A204.1 (cell line): ENCODE measurements at regions not wholly inside any gene's neighbourhood (a gene's known extent, or its start where the extent isn't known, plus 50 kb on each side); places are given as distances from the start of the nearest gene placed in this dataset.

Experiments
- FAIRE-seq: peaks from 2 replicates; lab custom pipeline; 2012; peaks lifted over from hg19 to GRCh38; lab: Jason Lieb, UNC

DNA sequence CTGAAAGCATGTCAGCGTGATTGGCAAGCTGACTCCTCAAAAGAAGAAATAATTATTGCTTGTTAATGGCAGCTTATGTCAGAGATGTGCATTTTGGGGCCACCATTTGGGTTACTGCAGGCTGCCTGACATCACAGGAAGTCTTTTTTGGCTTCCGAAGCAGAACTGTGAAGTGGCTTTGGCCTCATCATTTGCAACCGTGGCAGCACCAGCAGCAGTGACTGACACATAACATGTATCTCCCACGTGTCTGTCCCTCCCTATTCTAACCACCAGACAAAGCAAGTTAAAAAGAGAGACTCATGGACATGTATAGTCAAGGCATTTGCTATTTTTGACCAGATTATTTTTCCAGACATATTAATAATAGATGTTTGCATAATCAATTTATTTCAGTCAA is 488.7 kb upstream of the ACVR2A start:
- FAIRE-seq = no peak

DNA sequence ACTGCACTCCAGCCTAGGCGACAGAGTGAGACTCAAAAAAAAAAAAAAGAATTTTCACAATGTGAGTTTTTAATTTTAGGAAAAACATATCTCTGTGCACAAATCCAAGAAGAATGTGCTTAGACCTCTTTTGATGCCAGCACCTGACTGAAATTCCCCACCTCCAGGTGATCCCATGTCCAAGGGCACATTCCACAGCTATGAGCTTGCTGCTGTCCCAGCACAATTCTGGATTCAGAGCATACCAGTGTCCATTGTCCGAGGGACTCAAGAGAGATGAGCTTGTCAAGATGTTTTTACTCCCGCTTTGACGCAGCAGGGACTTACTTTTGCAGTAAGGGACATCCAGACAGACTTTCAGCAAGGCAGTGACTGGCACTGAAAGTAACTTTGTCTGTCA is 489.1 kb upstream of the ACVR2A start:
- no peak for FAIRE-seq

DNA sequence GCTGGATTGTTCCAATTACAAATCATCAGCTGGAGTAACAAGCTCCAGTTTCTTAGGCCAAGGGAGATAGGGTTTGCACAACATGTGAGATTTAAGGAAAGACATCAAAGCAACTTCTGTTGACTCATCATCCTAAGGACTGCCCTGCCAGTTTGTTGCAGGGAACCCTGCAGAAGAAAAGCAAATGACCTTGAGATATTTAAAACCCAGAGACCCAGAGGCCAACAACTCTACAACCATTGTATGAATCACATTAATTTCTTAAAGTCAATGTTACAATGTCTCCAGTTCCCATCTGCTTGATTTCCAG is 491.8 kb upstream of the ACVR2A start:
- no peak for FAIRE-seq

DNA sequence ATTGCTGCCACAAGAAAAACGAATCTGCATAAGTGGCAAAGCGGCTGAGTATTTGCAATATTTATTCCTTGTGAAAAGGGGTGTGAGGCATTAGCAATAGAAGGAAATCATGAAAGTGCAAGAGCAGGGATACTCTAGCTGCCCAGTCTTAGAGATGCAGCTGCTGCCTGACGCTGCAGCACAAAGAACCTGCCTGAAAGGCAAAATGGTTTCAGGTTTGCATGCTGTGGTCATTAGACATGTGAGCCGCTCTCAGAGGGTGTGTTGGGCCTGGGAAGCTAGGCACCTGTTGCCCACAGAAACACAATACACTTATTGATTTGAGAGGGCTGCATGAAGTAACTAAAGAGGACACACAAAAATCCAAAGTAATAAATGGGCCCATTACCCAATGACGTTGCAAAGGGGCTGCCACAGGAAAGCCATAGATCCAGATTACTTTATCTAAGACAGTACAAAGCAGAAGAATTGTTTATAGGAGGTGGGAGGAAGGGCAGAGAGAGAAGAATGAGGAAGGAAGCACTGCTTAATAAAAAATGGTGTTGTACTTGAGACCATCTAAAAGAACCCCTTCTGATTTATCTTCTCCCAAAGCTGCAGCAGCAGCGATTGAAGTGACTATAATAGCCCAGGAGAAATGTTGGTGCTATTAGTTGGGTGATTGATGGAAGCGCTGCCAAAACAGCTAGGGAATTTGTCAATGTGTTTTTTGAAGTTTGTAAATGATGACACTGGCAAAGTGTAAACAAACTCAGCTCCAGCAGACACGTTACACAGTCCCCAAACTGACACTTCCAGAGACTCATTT is 492.4 kb upstream of the ACVR2A start:
- no peak for FAIRE-seq

DNA sequence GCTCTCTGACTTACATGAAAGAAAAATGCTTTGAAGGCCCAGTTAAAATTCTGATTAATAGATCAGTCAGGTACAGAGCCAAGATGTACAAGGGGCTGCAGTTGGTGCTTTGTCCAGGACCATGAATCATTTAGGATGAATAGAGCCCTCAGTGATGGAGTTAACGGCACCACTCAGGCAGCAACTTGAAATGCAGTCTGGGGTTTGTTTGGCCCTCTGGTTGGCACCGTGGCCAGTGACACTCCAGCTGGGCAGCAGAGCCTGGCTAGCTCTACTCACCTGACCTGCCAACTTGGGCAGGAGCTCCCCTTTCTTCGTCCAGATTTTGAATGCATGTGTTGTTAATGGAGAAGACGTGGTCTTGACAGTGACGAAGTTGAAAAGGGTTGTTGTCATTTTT is 493.0 kb upstream of the ACVR2A start:
- no peak for FAIRE-seq

DNA sequence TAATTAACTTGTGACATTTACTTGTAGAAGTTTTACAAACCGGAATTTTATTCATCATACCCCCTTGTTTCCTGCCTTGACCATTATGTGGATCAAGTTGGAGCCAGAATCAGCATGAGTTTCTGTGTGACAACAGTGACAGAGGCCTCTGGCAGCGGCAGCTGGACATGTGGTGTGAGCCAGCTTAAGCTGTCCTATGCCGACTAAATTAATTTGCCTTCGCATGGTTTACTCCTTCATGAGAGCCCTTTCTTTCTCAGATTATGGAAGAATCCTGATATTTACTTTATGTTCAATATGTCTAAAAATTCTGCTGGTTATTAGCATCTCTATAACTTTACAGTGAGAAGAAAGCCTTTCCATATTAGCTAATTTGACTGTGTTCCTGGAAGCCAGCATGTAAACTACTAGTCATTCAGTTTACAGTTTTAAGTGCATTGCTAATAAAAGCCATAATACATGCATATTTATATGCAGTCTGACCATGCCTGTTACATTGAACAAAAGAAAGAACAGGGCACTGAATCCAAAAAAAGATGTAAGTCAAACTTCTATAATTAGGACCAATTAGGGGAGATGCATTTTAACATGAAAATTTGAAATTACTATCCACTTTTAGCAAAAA is 495.8 kb upstream of the ACVR2A start:
- FAIRE-seq = no peak

DNA sequence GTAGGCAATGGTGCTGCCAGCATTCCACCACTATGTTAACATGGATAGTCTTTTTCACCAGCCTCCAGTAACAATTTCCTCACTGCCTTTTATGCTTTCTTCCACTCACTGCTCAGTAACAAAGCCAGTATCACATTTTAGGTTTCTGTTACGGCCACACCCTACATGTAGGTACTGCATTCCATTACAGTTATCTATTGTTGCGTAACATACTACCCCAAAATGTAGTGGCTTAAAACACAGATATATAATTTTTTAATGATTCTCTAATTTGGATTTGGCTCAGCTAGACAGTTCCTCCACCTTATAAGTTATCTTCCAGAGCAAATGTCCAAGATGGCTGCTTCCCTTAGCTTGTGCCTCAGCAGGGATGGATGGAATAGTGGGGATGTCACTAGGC is 498.7 kb upstream of the ACVR2A start:
- no peak for FAIRE-seq

DNA sequence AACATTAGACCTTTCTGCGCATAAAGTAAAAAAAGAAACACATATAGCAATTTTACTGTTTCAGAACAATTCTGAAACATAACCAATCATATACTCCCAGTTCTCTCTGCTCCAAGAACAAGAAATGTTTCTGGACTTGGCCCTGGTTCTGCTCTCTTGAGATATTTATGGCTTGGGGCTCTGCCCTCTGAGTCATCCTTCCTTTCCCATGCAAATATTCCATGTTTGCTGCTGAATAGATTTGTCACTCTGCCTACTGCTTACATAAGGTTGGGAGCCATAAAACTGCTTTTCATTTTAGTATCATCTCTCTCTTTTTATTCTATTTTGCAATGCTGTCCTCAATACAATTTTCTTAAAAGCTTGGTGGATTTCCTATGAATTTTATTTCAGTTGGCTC is 499.6 kb upstream of the ACVR2A start:
- FAIRE-seq = no peak

DNA sequence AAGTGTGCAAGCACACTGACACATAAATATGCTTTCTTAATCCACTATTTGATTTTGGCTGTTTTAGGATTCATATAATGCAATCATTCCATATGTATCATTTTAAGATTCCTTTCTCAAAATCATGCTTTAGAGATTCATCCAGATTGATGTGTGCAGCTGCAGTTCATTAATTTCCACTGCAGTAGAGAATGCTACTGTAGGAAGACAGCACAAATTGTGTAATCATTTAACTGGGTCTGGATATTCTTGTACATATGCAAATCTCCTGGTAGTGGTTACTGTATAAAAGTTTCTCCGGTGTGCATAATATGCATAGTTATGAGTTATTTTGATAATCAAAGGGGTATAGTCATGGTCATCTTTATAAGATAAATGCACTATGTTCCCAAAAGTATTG is 502.5 kb upstream of the ACVR2A start:
- FAIRE-seq = no peak

DNA sequence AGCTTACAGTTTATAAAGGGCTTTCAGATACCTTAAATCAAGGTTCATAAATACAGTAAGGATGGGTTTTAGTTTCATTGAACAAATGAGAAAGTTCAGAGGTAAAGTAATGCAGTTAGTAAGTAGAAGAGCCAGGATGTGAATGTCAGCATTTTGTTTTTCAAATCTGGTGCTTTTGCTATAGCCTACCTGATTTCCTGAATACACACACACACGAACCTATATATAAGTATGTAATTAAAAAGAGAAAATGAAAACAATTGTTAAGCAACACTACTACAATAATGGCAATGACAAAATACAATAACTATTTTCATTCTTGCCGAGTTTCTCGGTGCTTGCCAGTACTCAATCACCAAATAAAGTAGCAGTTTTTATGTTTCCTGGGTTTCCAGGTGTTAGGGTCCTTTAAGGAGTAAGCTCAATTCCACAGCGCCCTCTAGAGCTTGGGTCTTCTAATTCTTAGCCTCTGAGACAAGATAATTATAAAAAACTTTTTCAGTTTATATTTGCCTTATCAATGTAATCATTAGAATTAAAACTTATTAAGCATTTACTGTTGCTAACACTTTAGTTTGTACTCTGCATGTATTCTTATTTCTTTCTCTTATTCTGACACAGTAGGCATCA is 512.9 kb upstream of the ACVR2A start:
- FAIRE-seq = no peak

DNA sequence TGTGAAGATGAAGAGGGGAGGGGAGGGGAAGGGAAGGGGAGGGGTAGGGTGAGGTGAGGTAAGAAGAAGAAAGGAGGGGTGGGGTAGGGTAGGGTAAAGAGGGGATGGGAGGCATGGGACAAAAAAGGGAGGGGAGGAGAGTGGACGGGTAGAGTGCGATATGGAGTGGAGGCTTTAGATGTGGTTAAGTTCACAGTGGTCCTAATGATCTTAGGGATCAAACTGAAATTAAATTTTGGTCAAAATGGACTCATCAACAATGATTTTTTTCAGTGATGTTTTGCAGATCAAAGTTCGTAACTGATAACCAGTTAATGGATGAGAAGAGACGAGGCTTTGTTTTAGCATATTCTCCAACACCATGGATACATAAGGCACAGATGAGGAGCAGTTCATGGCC is 513.9 kb upstream of the ACVR2A start:
- FAIRE-seq = no peak

DNA sequence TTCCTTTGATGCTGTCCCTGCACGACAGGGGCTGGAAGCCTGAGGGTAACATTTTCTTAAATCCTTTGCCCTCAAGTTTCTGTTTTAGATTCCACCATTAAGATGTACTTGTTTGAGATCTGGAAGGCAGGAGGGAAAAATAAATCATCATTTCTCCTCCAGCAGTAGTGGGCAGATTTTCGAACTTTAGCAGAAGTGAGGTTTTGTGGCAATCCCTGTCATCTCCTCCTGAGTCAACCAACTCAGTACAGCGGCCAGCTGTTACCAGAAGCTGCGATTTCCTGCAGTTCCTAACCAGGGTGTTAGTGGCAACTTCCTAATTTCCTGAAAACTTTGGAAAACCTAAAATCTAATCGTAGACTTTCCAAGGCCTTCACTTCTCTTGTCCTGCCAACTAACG is 517.2 kb upstream of the ACVR2A start:
- no peak for FAIRE-seq

DNA sequence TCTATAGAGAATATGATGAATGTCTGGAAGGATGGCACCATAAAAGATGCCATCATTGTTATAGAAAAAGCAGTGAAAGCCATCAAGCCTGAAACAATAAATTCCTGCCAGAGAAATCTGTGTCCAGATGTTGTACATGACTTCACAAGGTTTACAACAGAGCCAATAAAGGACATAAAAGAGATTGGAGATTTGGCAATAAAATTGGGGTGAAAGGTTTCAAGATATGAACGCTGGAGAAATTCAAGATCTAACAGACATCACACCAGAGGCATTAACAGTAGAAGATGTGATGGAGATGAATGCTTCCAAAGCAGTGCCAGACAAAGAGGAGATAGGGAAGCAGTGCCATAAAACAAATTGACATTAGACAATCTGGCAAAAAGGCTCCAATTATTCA is 518.8 kb upstream of the ACVR2A start:
- no peak for FAIRE-seq

DNA sequence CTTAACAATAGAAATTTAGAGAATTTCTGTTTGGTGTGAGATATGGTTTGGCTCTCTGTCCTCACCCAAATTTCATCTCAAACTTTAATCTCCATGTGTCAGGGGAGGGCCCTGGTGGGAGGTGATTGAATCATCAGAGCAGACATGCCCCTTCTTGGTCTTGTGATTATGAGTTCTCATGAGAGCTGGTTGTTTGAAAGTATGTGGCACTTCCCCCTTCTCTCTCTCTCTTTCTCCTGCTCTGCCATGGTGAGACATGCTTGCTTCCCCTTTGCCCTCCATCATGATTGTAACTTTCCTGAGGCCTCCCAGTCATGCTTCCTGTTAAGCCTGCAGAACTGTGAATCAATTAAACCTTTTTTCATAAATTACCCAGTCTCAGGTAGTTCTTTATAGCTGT is 524.7 kb upstream of the ACVR2A start:
- FAIRE-seq = no peak

DNA sequence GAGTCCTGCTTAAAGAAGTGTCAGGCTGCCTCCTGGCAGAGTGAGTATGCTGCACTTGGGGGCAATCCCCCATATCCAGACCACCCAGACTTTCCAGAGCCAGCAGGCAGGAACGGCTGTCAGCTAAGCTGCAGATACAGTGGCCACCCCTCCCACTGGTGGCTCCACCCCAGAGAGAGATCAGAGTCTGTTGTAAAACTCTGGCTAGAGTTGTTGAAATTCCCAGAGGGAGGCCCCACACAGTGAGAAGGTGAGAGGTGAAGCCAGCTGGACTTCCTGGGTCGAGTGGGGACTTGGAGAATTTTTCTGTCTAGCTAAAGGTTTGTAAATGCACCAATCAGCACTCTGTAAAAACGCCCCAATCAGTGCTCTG is 533.8 kb upstream of the ACVR2A start:
- no peak for FAIRE-seq

DNA sequence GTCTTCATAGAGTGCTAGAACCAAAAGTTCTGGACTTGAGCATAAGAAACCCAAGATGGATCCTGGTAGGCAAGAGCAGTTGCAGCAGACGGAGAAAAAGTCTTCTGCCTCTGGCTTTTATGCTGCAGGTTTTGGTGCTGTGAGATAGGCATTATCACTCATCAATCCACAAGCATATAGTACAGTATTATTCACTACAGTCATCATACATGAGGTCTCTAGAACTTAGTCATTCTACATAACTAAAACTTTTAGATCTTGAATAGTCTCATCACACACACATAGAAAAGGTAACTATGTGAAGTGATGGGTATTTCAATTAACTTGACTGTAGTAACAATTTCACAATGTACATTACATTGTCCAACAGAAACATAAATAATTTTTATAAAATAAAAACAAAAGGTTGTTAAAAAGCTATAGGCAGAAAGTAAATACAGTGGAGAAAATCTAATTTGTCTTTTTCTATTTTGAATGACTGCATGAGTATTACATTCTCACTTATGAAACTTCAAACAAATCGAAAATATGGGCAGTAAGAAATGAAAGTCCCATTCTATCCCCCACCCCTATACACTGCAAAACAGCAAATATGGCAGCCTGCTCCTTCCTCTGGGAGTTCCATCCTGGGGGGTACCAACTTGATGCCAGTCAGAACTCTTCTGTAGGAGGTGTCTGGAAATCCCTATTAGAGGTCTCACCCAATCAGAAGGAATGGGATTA is 534.3 kb upstream of the ACVR2A start:
- no peak for FAIRE-seq

DNA sequence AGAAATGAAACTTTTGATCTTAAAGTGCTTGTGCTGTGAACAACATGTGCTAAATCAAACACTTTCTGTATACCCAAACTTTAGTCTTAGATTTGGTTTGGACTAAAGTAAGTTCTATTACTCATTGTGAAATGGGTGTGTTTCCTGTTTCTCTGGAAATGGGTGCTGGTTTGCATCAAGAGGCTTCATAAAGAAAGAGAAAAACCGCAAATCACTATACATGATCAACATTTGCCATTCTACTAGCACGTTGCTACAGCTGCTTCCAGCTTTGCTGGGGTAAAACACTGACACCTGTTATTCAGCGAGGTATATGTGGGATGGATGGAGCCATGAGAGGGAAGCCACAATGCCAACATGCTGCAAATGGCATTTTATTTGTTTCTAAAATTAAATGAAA is 547.0 kb upstream of the ACVR2A start:
- FAIRE-seq = no peak

DNA sequence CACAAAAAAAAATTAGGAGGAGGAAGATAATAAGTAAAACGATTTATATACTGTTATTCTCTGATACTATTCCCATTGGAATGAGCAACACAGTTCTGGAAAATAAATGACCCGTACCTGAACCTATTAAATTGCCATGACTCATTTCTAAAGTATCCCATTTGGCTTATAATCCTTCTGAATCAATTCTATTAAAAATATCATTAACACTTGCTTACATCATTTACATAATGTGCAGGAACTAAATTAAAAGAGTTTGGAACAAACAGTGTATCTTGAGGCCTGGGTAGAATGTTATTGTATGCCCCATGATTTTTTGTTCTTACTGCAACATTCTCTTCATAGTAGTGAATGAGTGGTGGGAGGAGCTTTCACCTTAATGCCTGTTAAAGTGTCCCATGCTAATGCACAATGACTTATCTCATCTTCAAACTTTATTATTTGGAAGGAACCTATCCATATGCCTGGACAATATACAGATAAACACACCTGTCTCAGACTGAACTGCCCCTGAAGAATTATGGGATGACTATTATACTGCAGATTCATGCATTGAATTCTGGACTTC is 549.9 kb upstream of the ACVR2A start:
- FAIRE-seq = no peak

DNA sequence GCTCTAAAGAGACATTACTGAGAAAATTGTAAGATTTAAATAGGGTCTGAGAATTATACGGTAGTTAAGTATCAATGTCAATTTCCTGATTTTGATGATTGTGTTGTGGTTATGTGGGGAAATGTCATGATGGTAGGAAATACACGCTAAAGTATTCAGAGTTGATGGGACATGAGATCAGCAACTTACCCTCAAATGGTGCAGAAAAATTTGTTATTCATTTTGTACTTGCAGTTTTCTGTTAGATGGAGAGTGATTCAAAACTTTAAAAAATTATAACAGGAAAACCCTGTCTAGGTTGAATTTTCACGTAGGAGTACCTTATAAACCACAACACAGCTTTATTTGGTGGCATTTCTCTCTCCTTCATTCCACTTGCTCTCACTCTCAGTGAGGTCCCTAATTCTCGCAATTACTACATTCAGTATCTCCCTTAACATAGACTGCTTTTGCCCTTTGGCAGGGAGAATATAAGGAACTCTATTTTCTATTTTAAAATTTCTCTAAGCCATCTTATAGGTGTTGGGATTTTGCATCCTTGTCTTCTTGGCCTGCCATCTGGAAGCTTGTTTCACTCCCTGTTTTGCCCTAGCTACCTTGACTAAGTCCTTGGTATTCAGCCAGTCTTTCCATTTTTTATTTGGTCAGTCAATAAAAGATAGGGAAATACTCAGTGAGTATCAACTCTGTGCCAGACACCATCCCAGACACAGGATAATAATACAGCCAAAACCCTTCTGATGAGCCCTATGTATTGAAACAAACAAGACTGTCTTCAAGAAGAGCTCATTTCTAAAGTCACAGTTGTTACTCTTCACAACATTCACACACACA is 550.6 kb upstream of the ACVR2A start:
- FAIRE-seq = no peak

DNA sequence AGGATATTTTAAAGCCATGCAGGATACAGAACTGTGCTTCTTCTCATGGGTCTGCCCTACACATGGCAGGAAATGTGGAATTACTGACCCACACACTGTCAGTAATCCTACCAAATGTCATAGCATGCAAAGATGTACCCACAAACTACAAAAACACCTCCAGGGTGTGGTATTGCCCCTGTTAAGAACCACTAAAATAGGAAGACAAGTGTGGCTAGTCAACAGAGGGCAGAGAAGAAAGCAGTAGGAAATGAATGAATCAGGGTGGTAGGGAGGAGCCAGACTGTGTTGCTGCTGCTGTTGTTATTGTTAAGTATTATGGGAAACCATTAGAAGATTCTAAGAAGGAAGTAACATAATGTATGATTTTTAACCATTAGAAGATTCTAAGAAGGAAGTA is 556.7 kb upstream of the ACVR2A start:
- FAIRE-seq = no peak

DNA sequence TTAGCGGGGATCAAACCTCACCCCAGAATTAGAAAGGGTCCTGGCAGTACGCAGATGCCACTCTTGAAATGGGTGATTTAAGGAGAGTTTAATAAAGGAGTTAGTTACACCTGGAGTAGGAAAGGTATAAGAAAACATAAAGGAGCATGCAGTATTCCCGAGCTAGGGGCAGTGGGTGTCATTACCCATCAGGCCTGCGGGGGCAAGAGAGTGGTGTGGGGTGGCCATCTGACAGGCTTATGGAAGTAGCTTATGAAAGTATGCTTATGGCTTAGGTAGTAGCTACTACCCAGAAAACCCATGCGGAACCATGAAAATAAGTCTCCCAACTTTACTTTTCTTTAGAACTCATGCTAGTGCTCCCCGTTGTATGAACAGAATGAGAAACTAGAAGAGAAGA is 568.9 kb upstream of the ACVR2A start:
- FAIRE-seq = no peak

DNA sequence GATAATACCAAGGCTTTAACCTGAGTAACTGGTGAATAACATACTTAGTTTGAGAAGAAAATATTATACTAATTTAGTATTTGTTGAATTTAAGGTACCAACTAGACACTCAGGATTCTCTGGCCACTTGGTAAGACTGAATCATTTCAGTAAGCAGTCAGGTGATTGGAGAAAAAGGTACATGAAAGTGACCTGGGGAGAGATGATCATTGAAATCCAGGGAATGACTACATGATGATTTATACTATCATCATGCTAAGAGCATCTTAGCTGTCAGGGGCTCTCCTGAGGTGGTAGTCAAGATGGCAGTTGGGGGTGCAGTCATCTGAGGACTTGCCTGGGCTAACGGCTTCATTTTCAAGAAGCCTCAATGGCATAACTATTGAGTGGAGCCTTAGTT is 571.2 kb upstream of the ACVR2A start:
- FAIRE-seq = no peak
